Loucy (cell line): ENCODE measurements at regions not wholly inside any gene's neighbourhood (a gene's known extent, or its start where the extent isn't known, plus 50 kb on each side); places are given as distances from the start of the nearest gene placed in this dataset.

Source experiments
- H2AFZ ChIP-seq: fragments of 200-600 bp; sonication (generic); 2 replicates; pipeline ENCODE4 v1.6.0; 2016; ENCODE audit warnings: antibody characterized with exemption, mild to moderate bottlenecking, low read length, moderate library complexity
- H3F3A ChIP-seq: fragments of 200-600 bp; 2 replicates; pipeline ENCODE4 v1.6.0; 2016; ENCODE audit warnings: antibody characterized with exemption, low read depth, mild to moderate bottlenecking
- H3K27me3 ChIP-seq: fragments of 200-600 bp; sonication (generic); 2 replicates; pipeline ENCODE4 v1.6.1; 2014; ENCODE audit warnings: low read length, mild to moderate bottlenecking; ENCODE audit not compliant: insufficient read depth, poor library complexity, severe bottlenecking
- H3K36me3 ChIP-seq: fragments of 200-600 bp; sonication (generic); 2 replicates; pipeline ENCODE4 v1.6.1; 2016; ENCODE audit warnings: low read length; ENCODE audit not compliant: insufficient read depth
- H3K4me1 ChIP-seq: fragments of 200-600 bp; sonication (generic); 2 replicates; pipeline ENCODE4 v1.5.1; 2014; ENCODE audit warnings: low read length, mild to moderate bottlenecking; ENCODE audit not compliant: insufficient read depth, poor library complexity, severe bottlenecking
- H3K4me2 ChIP-seq: fragments of 200-600 bp; sonication (generic); 2 replicates; pipeline ENCODE4 v1.6.0; 2014; ENCODE audit warnings: antibody characterized with exemption, low read length, low read depth, mild to moderate bottlenecking; ENCODE audit not compliant: poor library complexity, severe bottlenecking
- H3K4me3 ChIP-seq: fragments of 200-600 bp; sonication (generic); 2 replicates; pipeline ENCODE4 v1.5.1; 2014; ENCODE audit warnings: low read length, mild to moderate bottlenecking, mixed read lengths; ENCODE audit not compliant: poor library complexity, severe bottlenecking
- H3K79me2 ChIP-seq: fragments of 200-600 bp; sonication (generic); 2 replicates; pipeline ENCODE4 v1.6.1; 2014; ENCODE audit warnings: low read length; ENCODE audit not compliant: insufficient read depth
- H3K9ac ChIP-seq: fragments of 200-600 bp; sonication (generic); 2 replicates; pipeline ENCODE4 v1.6.0; 2014; ENCODE audit warnings: mild to moderate bottlenecking, low read depth, low read length, moderate library complexity; ENCODE audit not compliant: poor library complexity, severe bottlenecking
- H3K9me2 ChIP-seq: fragments of 200-600 bp; sonication (generic); replicated peaks from 2 replicates; pipeline ENCODE4 v1.6.1; 2016; ENCODE audit warnings: low read depth, low read length, mixed read lengths
- H3K9me3 ChIP-seq: fragments of 200-600 bp; sonication (generic); 2 replicates; pipeline ENCODE4 v1.6.1; 2014; ENCODE audit warnings: mild to moderate bottlenecking, antibody characterized with exemption, low read length, low read depth; ENCODE audit not compliant: insufficient read depth
- H4K20me1 ChIP-seq: fragments of 200-600 bp; sonication (generic); 2 replicates; pipeline ENCODE4 v1.6.0; 2014; ENCODE audit warnings: antibody characterized with exemption, low read length, mild to moderate bottlenecking; ENCODE audit not compliant: insufficient read depth, poor library complexity, severe bottlenecking
- EZH2phosphoT487 ChIP-seq: fragments of 200-600 bp; IDR thresholded peaks from 2 replicates; pipeline ENCODE4 v1.6.1; 2018; ENCODE audit warnings: antibody characterized with exemption, mild to moderate bottlenecking, moderate library complexity, borderline replicate concordance
- TF ChIP-seq, protein P1 (sequence below): fragments of 200-600 bp; sonication (generic); conservative IDR thresholded peaks from 2 replicates; pipeline ENCODE4 v1.5.1; 2014; ENCODE audit warnings: mild to moderate bottlenecking, antibody characterized with exemption, low read length

DNA sequence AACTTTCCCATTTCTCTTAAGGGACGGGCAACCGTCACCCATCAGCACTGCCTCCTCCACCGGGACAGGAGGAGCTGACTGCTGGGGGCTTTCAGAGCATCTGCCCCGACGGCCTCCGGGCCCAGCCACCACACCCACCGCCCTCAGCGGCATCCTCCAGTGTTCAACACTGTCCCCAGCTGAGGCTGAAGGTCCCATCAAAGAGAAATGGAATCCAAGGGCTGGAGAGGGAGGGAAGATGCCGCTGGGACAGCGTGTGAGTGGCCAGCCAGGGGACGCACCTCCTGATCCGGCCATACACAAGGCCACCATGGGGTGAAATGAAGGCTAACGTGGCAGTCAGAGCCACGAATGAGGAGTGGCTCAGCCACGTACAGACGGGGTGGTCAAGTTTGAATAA is 153.6 kb upstream of the PPP2R2D start:
- no peaks in the 10 kb centered on the region for H3K36me3 ChIP-seq
- no peaks in the 10 kb centered on the region for H4K20me1 ChIP-seq
- H3K4me2 ChIP-seq: no peak overlapping the region
- no peaks in the 10 kb centered on the region for H3K27me3 ChIP-seq
- H3K4me3 ChIP-seq: no peak overlapping the region
- no peak overlapping the region for H2AFZ ChIP-seq
- H3K79me2 ChIP-seq: no peaks in the 10 kb centered on the region
- no peaks in the 10 kb centered on the region for H3F3A ChIP-seq
- TF ChIP-seq, protein P1, sequence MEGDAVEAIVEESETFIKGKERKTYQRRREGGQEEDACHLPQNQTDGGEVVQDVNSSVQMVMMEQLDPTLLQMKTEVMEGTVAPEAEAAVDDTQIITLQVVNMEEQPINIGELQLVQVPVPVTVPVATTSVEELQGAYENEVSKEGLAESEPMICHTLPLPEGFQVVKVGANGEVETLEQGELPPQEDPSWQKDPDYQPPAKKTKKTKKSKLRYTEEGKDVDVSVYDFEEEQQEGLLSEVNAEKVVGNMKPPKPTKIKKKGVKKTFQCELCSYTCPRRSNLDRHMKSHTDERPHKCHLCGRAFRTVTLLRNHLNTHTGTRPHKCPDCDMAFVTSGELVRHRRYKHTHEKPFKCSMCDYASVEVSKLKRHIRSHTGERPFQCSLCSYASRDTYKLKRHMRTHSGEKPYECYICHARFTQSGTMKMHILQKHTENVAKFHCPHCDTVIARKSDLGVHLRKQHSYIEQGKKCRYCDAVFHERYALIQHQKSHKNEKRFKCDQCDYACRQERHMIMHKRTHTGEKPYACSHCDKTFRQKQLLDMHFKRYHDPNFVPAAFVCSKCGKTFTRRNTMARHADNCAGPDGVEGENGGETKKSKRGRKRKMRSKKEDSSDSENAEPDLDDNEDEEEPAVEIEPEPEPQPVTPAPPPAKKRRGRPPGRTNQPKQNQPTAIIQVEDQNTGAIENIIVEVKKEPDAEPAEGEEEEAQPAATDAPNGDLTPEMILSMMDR: no peak
- TF ChIP-seq EZH2phosphoT487: no peak
- H3K9me2 ChIP-seq: no peaks in the 10 kb centered on the region
- peaks cover 5% of the 10 kb centered on the region for H3K4me1 ChIP-seq
- H3K9ac ChIP-seq: no peak overlapping the region
- no peaks in the 10 kb centered on the region for H3K9me3 ChIP-seq

DNA sequence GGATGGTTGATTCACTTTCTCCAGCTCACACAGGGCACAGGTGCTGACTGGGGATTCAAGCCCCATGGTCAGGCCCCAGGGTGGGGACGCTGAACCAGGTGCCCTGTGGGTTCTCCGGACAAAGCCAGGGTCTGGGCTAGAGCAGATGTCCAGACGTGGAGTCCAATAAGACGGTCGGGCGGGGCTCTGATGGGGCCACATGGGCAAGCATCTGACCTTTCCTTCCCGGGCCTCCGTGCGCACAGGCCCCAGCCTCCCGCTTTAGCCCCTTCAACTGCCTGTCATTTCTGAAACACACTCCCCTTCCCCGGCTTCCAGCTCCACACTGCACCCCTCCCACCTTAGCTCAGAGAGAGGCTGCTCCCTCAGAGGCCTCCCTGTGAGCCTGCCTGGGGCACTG is 153.0 kb upstream of the PPP2R2D start:
- no peak for TF ChIP-seq EZH2phosphoT487
- H4K20me1 ChIP-seq: no peaks in the 10 kb centered on the region
- H3K79me2 ChIP-seq: no peaks in the 10 kb centered on the region
- H3K36me3 ChIP-seq: no peaks in the 10 kb centered on the region
- no peaks in the 10 kb centered on the region for H3K9me2 ChIP-seq
- H3K4me3 ChIP-seq: no peak overlapping the region
- H3K9ac ChIP-seq: no peak overlapping the region
- no peaks in the 10 kb centered on the region for H3K27me3 ChIP-seq
- H3F3A ChIP-seq: no peaks in the 10 kb centered on the region
- H3K4me2 ChIP-seq: no peak overlapping the region
- H2AFZ ChIP-seq: no peak overlapping the region
- peaks cover 3% of the 10 kb centered on the region for H3K4me1 ChIP-seq
- H3K9me3 ChIP-seq: no peaks in the 10 kb centered on the region

DNA sequence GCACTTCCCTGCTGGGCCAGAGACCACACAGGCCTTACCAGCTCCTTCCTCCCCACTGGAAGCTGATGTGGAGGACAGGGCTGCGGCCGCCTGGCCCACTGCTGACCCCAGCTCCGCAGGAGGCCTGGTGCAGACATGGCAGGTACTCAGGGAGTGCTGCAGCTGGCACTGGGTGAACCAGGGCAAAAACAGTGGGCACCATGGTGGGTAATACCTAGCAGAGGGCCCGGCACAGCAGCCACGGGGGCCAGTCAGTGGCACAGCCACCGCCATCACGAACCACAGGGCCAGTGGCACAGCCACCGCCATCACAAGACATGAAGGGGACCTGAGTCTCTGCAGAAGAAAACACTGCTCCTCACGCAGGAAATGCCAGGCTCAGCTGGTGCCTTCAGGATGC is 152.6 kb upstream of the PPP2R2D start:
- H3F3A ChIP-seq: no peaks in the 10 kb centered on the region
- TF ChIP-seq EZH2phosphoT487: no peak
- TF ChIP-seq, protein P1: no peak
- H4K20me1 ChIP-seq: no peaks in the 10 kb centered on the region
- no peak overlapping the region for H3K4me3 ChIP-seq
- H3K4me2 ChIP-seq: no peak overlapping the region
- no peaks in the 10 kb centered on the region for H3K9me3 ChIP-seq
- no peaks in the 10 kb centered on the region for H3K36me3 ChIP-seq
- H3K27me3 ChIP-seq: no peaks in the 10 kb centered on the region
- H3K9me2 ChIP-seq: no peaks in the 10 kb centered on the region
- no peak overlapping the region for H3K9ac ChIP-seq
- H3K79me2 ChIP-seq: no peaks in the 10 kb centered on the region
- H2AFZ ChIP-seq: no peak overlapping the region
- no peaks in the 10 kb centered on the region for H3K4me1 ChIP-seq
